ENCODE measurements at regions not wholly inside any gene's neighbourhood (a gene's known extent, or its start where the extent isn't known, plus 50 kb on each side); places are given as distances from the start of the nearest gene placed in this dataset.

DNA sequence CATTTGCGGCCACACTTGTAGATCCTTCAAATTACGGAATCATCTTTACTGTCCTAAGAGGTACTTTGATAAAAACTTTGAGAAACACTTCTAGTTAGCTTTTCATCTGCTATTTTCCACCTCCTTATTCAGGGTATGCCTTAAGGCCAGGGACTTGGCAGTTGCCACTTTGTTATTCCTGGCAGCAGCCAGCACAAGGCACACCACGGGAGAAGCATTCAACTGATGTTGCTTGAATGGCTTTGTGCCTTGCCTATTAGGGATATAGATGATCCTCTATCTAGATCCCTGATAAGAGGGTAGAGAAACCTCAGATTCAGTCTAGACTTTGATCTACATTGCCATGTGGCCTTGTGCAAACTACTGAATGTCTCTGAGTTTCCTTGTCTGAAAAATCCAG is 70.3 kb upstream of the EPHA4 start:
- DNase-seq (ENCODE audit: low read depth in 1 of 2, low spot score in 1 of 2) = no peak
- no peak overlapping the region for H3K4me3 ChIP-seq (replicated peaks; ENCODE audit: insufficient read depth, low read length)
- no peaks in the 10 kb centered on the region for H3K27me3 ChIP-seq (ENCODE audit: insufficient read depth, poor library complexity, severe bottlenecking)
- H3K27ac ChIP-seq (replicated peaks) = no peak overlapping the region
- TF ChIP-seq, protein P1, sequence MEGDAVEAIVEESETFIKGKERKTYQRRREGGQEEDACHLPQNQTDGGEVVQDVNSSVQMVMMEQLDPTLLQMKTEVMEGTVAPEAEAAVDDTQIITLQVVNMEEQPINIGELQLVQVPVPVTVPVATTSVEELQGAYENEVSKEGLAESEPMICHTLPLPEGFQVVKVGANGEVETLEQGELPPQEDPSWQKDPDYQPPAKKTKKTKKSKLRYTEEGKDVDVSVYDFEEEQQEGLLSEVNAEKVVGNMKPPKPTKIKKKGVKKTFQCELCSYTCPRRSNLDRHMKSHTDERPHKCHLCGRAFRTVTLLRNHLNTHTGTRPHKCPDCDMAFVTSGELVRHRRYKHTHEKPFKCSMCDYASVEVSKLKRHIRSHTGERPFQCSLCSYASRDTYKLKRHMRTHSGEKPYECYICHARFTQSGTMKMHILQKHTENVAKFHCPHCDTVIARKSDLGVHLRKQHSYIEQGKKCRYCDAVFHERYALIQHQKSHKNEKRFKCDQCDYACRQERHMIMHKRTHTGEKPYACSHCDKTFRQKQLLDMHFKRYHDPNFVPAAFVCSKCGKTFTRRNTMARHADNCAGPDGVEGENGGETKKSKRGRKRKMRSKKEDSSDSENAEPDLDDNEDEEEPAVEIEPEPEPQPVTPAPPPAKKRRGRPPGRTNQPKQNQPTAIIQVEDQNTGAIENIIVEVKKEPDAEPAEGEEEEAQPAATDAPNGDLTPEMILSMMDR (IDR thresholded peaks at IDR 0.05; ENCODE audit: insufficient read depth, low read length) = no peak
- TF ChIP-seq SPI1 (IDR thresholded peaks at IDR 0.05; ENCODE audit: borderline replicate concordance, low read depth) = no peak

DNA sequence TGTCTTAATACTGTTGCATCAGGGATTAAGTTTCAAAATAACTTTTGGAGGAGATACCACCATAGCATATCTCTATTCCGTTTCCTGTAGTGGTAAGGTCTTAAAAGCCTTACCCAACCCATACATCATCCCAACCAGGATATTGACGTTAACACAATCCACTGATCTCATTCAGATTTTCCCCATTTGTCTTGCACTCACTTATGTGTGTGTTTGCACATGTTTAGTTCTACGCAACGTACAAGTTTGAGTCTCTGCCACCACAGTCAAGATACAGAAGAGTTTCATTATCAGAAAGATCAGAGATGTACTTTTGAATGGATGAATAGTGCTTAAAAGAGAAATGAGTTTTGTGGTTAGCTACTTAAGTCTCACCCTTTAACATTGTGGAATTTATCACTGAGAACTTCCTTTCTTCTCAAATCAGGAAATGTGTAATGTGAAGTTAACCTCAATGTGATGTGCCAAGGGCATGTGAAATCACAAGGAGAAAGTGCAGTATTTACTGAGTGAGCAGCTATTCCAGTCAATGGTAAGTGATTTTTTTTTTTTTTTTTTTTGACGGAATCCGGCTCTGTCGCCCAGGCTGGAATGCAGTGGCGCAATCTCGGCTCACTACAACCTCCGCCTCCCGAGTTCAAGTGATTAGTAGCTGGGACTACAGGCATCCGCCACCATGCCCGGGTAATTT is 69.2 kb upstream of the EPHA4 start:
- DNase-seq (ENCODE audit: low read depth in 1 of 2, low spot score in 1 of 2) = no peak
- H3K4me3 ChIP-seq (replicated peaks; ENCODE audit: insufficient read depth, low read length) = no peak overlapping the region
- TF ChIP-seq GABPA (IDR thresholded peaks at IDR 0.05; ENCODE audit: low read depth) = no peak
- H3K27me3 ChIP-seq (ENCODE audit: insufficient read depth, poor library complexity, severe bottlenecking) = no peaks in the 10 kb centered on the region
- H3K27ac ChIP-seq (replicated peaks) = no peak overlapping the region

DNA sequence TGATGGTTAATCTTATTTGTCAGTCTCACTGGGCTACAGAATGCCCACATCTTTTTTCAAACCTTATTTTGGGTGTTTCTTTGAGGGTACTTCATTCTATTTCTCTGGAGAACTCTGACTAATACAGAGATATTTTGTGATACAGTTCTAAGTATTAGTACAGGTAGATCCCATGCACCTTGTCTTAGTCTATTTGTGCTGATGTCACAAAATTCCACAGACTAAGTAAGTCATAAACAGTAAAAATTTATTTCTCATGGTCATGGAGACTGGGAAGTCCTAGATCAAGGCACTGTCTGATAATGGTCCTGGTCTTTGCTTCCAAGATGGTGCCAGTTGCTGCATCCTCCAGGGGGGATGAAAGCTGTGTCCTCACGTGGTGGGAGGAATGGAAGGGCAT is 68.6 kb upstream of the EPHA4 start:
- H3K27ac ChIP-seq (replicated peaks) = no peak overlapping the region
- H3K27me3 ChIP-seq (ENCODE audit: insufficient read depth, poor library complexity, severe bottlenecking) = no peaks in the 10 kb centered on the region
- H3K4me3 ChIP-seq (replicated peaks; ENCODE audit: insufficient read depth, low read length) = no peak overlapping the region
- DNase-seq (ENCODE audit: low read depth in 1 of 2, low spot score in 1 of 2) = no peak
- TF ChIP-seq, protein P2, sequence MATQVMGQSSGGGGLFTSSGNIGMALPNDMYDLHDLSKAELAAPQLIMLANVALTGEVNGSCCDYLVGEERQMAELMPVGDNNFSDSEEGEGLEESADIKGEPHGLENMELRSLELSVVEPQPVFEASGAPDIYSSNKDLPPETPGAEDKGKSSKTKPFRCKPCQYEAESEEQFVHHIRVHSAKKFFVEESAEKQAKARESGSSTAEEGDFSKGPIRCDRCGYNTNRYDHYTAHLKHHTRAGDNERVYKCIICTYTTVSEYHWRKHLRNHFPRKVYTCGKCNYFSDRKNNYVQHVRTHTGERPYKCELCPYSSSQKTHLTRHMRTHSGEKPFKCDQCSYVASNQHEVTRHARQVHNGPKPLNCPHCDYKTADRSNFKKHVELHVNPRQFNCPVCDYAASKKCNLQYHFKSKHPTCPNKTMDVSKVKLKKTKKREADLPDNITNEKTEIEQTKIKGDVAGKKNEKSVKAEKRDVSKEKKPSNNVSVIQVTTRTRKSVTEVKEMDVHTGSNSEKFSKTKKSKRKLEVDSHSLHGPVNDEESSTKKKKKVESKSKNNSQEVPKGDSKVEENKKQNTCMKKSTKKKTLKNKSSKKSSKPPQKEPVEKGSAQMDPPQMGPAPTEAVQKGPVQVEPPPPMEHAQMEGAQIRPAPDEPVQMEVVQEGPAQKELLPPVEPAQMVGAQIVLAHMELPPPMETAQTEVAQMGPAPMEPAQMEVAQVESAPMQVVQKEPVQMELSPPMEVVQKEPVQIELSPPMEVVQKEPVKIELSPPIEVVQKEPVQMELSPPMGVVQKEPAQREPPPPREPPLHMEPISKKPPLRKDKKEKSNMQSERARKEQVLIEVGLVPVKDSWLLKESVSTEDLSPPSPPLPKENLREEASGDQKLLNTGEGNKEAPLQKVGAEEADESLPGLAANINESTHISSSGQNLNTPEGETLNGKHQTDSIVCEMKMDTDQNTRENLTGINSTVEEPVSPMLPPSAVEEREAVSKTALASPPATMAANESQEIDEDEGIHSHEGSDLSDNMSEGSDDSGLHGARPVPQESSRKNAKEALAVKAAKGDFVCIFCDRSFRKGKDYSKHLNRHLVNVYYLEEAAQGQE (IDR thresholded peaks at IDR 0.05; ENCODE audit: insufficient replicate concordance, low read depth) = no peak
- TF ChIP-seq GABPA (IDR thresholded peaks at IDR 0.05; ENCODE audit: low read depth) = no peak
- TF ChIP-seq, protein P1 (IDR thresholded peaks at IDR 0.05; ENCODE audit: insufficient read depth, low read length) = no peak

DNA sequence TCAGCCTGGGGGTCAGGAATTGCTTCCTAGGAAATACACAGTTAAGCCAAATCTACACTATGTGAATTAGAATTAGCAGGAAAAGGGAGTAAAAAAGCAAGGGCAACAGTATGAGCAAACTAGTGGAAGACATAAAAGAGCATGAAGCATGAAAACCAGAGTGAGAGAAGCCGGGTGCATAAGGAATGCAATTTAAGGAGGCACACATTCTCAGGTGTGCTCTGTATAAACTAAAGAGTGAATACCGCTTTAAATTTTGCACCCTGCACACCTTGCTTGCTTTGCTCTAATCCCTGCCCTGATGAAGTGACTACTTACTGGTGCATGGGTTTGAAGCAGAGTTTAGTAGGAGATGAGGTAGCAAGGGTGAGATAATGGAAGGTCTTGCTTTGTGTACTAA is 65.7 kb upstream of the EPHA4 start:
- TF ChIP-seq POLR2AphosphoS5 (IDR thresholded peaks at IDR 0.05; ENCODE audit: low read depth) (no peak), SPI1 (IDR thresholded peaks at IDR 0.05; ENCODE audit: borderline replicate concordance, low read depth) (no peak), GABPA (IDR thresholded peaks at IDR 0.05; ENCODE audit: low read depth) (no peak)
- TF ChIP-seq, protein P1 (IDR thresholded peaks at IDR 0.05; ENCODE audit: insufficient read depth, low read length) = no peak
- Histone ChIP-seq H3K27me3 (ENCODE audit: insufficient read depth, poor library complexity, severe bottlenecking) (no peaks in the 10 kb centered on the region), H3K27ac (replicated peaks) (no peak overlapping the region), H3K4me3 (replicated peaks; ENCODE audit: insufficient read depth, low read length) (no peak overlapping the region)
- DNase-seq (ENCODE audit: low read depth in 1 of 2, low spot score in 1 of 2) = no peak

DNA sequence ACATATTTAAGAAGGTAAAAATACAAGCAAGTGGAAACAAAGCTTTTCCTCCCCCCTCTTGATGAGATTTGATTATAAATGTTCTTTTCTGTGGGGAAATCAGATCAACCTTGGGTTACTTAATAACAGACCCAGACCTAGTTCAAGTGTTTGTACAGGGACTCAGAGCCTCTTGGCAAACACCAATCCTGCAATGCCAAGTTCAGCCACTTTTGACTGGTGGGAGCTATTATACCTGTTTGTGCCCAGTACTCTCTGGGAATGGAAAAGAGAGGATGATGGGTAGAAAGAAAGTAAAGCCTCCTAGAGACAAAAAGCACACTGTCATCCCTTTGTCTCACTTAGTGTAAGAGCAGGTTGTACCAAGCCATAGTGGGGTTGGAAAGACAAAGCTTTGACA is 63.8 kb upstream of the EPHA4 start:
- TF ChIP-seq POLR2AphosphoS5 (IDR thresholded peaks at IDR 0.05; ENCODE audit: low read depth) (no peak), GABPA (IDR thresholded peaks at IDR 0.05; ENCODE audit: low read depth) (no peak), SPI1 (IDR thresholded peaks at IDR 0.05; ENCODE audit: borderline replicate concordance, low read depth) (no peak)
- TF ChIP-seq, protein P2 (IDR thresholded peaks at IDR 0.05; ENCODE audit: insufficient replicate concordance, low read depth) = no peak
- TF ChIP-seq, protein P1 (IDR thresholded peaks at IDR 0.05; ENCODE audit: insufficient read depth, low read length) = no peak
- Histone ChIP-seq H3K27me3 (ENCODE audit: insufficient read depth, poor library complexity, severe bottlenecking) (no peaks in the 10 kb centered on the region), H3K27ac (replicated peaks) (no peak overlapping the region), H3K4me3 (replicated peaks; ENCODE audit: insufficient read depth, low read length) (no peak overlapping the region)
- DNase-seq (ENCODE audit: low read depth in 1 of 2, low spot score in 1 of 2) = no peak
